BLaER1 (cell line): ENCODE measurements at regions not wholly inside any gene's neighbourhood (a gene's known extent, or its start where the extent isn't known, plus 50 kb on each side); places are given as distances from the start of the nearest gene placed in this dataset.

ENCODE experiments used
- H3K27ac ChIP-seq: shearing (Covaris generic); formaldehyde crosslinking; 2 replicates; pipeline ENCODE4 v1.8.1; 2022
- H3K27me3 ChIP-seq: shearing (Covaris generic); formaldehyde crosslinking; 2 replicates; pipeline ENCODE4 v1.8.1; 2022
- H3K36me3 ChIP-seq: shearing (Covaris generic); formaldehyde crosslinking; 2 replicates; pipeline ENCODE4 v1.8.1; 2022
- H3K4me1 ChIP-seq: shearing (Covaris generic); formaldehyde crosslinking; 2 replicates; pipeline ENCODE4 v1.8.1; 2022
- H3K4me2 ChIP-seq: shearing (Covaris generic); formaldehyde crosslinking; 2 replicates; pipeline ENCODE4 v1.8.1; 2022
- H3K4me3 ChIP-seq: shearing (Covaris generic); formaldehyde crosslinking; 2 replicates; pipeline ENCODE4 v1.8.1; 2022
- H3K9ac ChIP-seq: shearing (Covaris generic); formaldehyde crosslinking; 2 replicates; pipeline ENCODE4 v1.8.1; 2022
- H3K9me3 ChIP-seq: shearing (Covaris generic); formaldehyde crosslinking; 2 replicates; pipeline ENCODE4 v1.8.1; 2022
- H4K20me1 ChIP-seq: shearing (Covaris generic); formaldehyde crosslinking; 2 replicates; pipeline ENCODE4 v1.8.1; 2022
- Cebpa-rat ChIP-seq: shearing (Covaris generic); IDR thresholded peaks from 2 replicates; pipeline ENCODE4 v1.8.1; 2022

GRCh38 chr3:188949996-188950395 lies 221.8 kb upstream of the TPRG1 start:
- Histone ChIP-seq H3K9me3 (no peaks in the 10 kb centered on the region), H3K4me3 (no peak overlapping the region), H3K4me1 (peaks cover 23% of the 10 kb centered on the region), H3K27me3 (no peaks in the 10 kb centered on the region), H3K9ac (no peak overlapping the region), H3K27ac (no peak overlapping the region), H4K20me1 (no peaks in the 10 kb centered on the region), H3K4me2 (no peak overlapping the region), H3K36me3 (no peaks in the 10 kb centered on the region)
- TF ChIP-seq Cebpa-rat = no peak

- no peak for TF ChIP-seq Cebpa-rat
- Histone ChIP-seq H3K27me3 (no peaks in the 10 kb centered on the region), H3K36me3 (no peaks in the 10 kb centered on the region), H3K4me1 (peaks cover 23% of the 10 kb centered on the region), H3K9me3 (no peaks in the 10 kb centered on the region), H3K27ac (no peak overlapping the region), H3K4me3 (no peak overlapping the region), H3K4me2 (no peak overlapping the region), H4K20me1 (no peaks in the 10 kb centered on the region), H3K9ac (no peak overlapping the region)
These were observed 220.8 kb upstream of the TPRG1 start for GRCh38 chr3:188950832-188951489.

GRCh38 chr3:188951734-188952133 lies 220.0 kb upstream of the TPRG1 start:
- Histone ChIP-seq H3K4me2 (no peak overlapping the region), H3K9ac (no peak overlapping the region), H4K20me1 (no peaks in the 10 kb centered on the region), H3K27me3 (no peaks in the 10 kb centered on the region), H3K27ac (no peak overlapping the region), H3K9me3 (no peaks in the 10 kb centered on the region), H3K4me1 (peaks cover 23% of the 10 kb centered on the region), H3K36me3 (no peaks in the 10 kb centered on the region), H3K4me3 (no peak overlapping the region)
- TF ChIP-seq Cebpa-rat = no peak

GRCh38 chr3:188954590-188955208 lies 217.1 kb upstream of the TPRG1 start:
- Histone ChIP-seq H3K36me3 (no peaks in the 10 kb centered on the region), H4K20me1 (no peaks in the 10 kb centered on the region), H3K27ac (no peak overlapping the region), H3K4me1 (0 out of 2 replicates have a peak, but pooled peaks cover 4% of the 10 kb centered on the region), H3K9me3 (no peaks in the 10 kb centered on the region), H3K27me3 (no peaks in the 10 kb centered on the region), H3K9ac (no peak overlapping the region), H3K4me3 (no peak overlapping the region), H3K4me2 (no peak overlapping the region)
- TF ChIP-seq Cebpa-rat = no peak

- no peak overlapping the region for H3K4me2 ChIP-seq
- H3K27ac ChIP-seq = no peak overlapping the region
- no peaks in the 10 kb centered on the region for H3K27me3 ChIP-seq
- no peaks in the 10 kb centered on the region for H3K36me3 ChIP-seq
- H3K4me3 ChIP-seq = no peak overlapping the region
- H3K9ac ChIP-seq = no peak overlapping the region
- H3K9me3 ChIP-seq = no peaks in the 10 kb centered on the region
- no peak for TF ChIP-seq Cebpa-rat
- H4K20me1 ChIP-seq = no peaks in the 10 kb centered on the region
- H3K4me1 ChIP-seq = 0 out of 2 replicates have a peak, but pooled peaks cover 4% of the 10 kb centered on the region
These were observed 215.9 kb upstream of the TPRG1 start for GRCh38 chr3:188955919-188956318.

- Histone ChIP-seq H3K36me3 (no peaks in the 10 kb centered on the region), H3K4me2 (no peak overlapping the region), H3K9ac (no peak overlapping the region), H3K9me3 (no peaks in the 10 kb centered on the region), H3K27ac (no peak overlapping the region), H4K20me1 (no peaks in the 10 kb centered on the region), H3K27me3 (no peaks in the 10 kb centered on the region), H3K4me1 (0 out of 2 replicates have a peak, but pooled peaks cover 4% of the 10 kb centered on the region), H3K4me3 (no peak overlapping the region)
- no peak for TF ChIP-seq Cebpa-rat
These were observed 214.8 kb upstream of the TPRG1 start for GRCh38 chr3:188956839-188957489.

GRCh38 chr3:188959013-188959412 lies 212.8 kb upstream of the TPRG1 start:
- Histone ChIP-seq H3K9me3 (no peaks in the 10 kb centered on the region), H3K4me1 (peaks cover 8% of the 10 kb centered on the region; the same call in 1 of the 2 replicates), H3K9ac (no peak overlapping the region), H3K27me3 (no peaks in the 10 kb centered on the region), H3K4me2 (no peak overlapping the region), H3K27ac (no peak overlapping the region), H3K36me3 (no peaks in the 10 kb centered on the region), H3K4me3 (no peak overlapping the region), H4K20me1 (no peaks in the 10 kb centered on the region)
- no peak for TF ChIP-seq Cebpa-rat

- TF ChIP-seq Cebpa-rat = no peak
- H3K27ac ChIP-seq = no peak overlapping the region
- no peaks in the 10 kb centered on the region for H4K20me1 ChIP-seq
- no peaks in the 10 kb centered on the region for H3K36me3 ChIP-seq
- H3K4me2 ChIP-seq = no peak overlapping the region
- H3K9ac ChIP-seq = no peak overlapping the region
- no peak overlapping the region for H3K4me3 ChIP-seq
- peaks cover 8% of the 10 kb centered on the region; the same call in 1 of the 2 replicates for H3K4me1 ChIP-seq
- no peaks in the 10 kb centered on the region for H3K27me3 ChIP-seq
- H3K9me3 ChIP-seq = no peaks in the 10 kb centered on the region
These were observed 209.2 kb upstream of the TPRG1 start for GRCh38 chr3:188962253-188963247.

- no peaks in the 10 kb centered on the region for H3K27me3 ChIP-seq
- TF ChIP-seq Cebpa-rat = no peak
- H3K4me1 ChIP-seq = peaks cover 4% of the 10 kb centered on the region; the same call in 1 of the 2 replicates
- H3K27ac ChIP-seq = no peak overlapping the region
- H3K4me3 ChIP-seq = no peak overlapping the region
- no peaks in the 10 kb centered on the region for H4K20me1 ChIP-seq
- no peaks in the 10 kb centered on the region; the same call in 1 of the 2 replicates for H3K9me3 ChIP-seq
- no peaks in the 10 kb centered on the region for H3K36me3 ChIP-seq
- H3K4me2 ChIP-seq = no peak overlapping the region
- no peak overlapping the region for H3K9ac ChIP-seq
These were observed 206.8 kb upstream of the TPRG1 start for GRCh38 chr3:188964957-188965356.
